HG02610 (cell line): ENCODE measurements at regions not wholly inside any gene's neighbourhood (a gene's known extent, or its start where the extent isn't known, plus 50 kb on each side); places are given as distances from the start of the nearest gene placed in this dataset.
"Not testable (repeated sequence)": the region's sequence is repeated elsewhere in the genome, so short reads cannot be mapped to it uniquely, and the experiment has no call there.

Experiments used
- ATAC-seq: cut with Tn5 transposase; IDR thresholded peaks from one replicate; pipeline ENCODE4 v1.9.1; 2021; ENCODE audit warnings: mild to moderate bottlenecking, moderate library complexity; ENCODE audit not compliant: unreplicated experiment

DNA sequence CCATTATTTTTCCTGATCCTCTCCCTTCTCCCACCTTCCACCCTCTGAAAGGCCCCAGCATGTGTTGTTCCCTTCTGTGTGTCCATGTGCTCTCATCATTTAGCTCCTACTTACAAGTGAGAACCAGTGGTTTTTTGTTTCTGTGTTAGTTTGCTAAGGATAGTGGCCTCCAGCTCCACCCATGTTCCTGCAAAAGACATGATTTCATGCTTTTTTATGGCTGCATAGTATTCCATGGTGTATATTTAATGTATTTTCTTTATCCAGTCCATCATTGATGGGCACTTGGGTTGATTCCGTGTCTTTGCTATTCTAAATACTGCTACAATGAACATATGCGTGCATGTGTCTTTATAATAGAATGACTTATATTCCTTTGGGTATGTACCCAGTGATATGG is 89.4 kb upstream of the C1orf174 start:
- ATAC-seq, result no peak

DNA sequence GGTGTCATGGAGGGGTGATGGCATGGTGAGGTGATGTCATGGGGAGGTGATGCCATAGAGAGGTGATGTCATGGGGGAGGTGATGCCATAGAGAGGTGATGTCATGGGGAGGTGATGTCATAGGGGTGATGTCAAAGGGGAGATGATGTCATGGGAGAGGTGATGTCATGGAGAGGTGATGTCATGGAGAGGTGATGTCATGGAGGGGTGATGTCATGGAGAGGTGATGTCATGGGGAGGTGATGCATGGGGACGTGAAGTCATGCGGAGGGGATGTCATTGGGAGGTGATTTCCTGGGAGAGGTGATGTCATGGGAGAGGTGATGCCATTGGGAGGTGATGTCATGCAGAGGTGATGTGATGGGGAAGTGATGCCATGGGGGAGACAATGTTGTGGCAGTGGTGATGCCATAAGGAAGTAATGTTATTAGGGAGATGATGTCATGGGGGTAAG is 92.1 kb upstream of the C1orf174 start:
- no peak for ATAC-seq

DNA sequence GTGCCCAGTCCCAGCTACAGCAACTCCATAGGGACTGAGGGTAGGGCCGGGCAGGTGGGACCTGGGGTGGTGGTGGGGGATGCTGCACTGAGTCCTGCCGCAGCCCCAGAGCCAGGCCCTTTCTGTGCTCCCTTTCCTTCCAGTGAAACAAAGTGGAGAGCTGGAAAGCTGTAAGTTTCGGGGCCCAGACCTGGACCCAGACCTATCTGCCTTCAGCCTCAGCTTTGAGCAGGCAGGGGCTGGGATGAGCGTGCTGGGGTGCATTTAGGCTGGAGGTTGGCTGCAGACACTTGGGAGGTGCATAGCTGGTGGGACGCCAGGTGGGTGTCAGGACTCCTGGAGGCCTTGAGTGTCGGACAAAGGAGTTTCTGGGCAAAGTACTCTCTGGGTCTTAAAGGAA is 92.7 kb upstream of the C1orf174 start:
- no peak for ATAC-seq

DNA sequence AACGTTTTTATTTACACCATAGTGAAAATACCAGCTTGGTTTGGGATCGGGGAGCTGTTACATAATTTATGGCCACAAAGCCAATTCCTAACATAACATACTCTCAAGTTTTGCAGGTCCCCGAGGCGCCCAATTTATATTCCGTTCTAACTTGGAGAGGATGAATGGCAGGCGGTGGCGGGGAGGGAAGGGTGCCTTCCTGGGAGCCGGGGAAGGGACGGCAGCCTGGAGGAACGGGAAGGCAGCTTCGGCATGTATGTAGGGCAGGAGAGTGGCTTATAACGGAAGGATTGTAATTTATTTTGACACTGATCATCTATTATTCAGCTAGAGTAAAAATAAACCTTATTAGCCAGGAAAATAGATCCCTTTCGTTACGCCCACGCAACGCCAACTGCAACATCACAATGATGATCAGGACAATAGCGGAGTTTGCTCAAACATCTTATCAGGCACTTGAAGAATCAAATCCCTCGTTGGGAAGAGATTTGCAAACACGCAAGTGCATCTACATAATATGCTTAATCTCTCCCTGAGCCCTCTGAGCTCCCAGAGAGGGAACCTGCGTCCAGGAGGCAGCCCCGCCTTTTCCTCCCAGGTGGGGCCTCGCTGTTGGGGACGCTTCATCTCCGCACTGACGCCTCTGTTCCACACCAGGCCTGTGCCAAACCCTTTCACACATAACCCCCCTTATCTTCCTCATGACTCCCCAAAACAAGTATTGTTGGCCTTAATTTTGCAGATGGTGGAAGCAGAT is 93.7 kb upstream of the C1orf174 start:
- no peak for ATAC-seq

DNA sequence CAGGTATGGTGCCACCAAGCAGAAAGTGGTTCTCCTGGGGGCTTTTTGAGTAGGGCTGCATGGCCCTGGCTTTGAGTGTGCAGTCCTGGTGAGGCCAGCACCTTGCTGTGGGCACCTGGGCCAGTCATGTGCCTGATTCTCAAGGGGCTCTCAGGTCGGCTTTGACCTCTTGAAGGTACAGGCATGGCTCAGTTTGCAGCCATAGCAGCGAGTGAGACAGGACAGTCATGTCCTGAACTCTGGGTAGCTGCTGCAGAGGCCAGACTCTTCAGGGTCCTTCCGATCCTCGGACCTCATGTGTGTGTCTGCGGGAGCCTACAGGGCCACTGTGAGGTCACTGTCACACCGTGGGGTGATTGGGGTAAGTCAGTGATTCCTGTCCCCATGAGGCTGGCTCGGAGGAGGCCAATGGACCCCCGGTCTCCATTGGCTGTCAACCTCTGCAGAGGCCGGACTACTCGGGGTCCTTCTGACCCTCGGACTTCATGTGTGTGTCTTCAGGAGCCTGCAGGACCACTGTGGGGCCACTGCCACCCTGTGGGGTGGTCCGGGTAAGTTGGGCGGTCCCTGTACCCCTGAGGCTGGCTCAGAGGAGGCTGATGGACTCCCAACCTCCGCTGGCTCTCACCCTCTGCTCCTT is 95.2 kb upstream of the C1orf174 start:
- no peak for ATAC-seq

DNA sequence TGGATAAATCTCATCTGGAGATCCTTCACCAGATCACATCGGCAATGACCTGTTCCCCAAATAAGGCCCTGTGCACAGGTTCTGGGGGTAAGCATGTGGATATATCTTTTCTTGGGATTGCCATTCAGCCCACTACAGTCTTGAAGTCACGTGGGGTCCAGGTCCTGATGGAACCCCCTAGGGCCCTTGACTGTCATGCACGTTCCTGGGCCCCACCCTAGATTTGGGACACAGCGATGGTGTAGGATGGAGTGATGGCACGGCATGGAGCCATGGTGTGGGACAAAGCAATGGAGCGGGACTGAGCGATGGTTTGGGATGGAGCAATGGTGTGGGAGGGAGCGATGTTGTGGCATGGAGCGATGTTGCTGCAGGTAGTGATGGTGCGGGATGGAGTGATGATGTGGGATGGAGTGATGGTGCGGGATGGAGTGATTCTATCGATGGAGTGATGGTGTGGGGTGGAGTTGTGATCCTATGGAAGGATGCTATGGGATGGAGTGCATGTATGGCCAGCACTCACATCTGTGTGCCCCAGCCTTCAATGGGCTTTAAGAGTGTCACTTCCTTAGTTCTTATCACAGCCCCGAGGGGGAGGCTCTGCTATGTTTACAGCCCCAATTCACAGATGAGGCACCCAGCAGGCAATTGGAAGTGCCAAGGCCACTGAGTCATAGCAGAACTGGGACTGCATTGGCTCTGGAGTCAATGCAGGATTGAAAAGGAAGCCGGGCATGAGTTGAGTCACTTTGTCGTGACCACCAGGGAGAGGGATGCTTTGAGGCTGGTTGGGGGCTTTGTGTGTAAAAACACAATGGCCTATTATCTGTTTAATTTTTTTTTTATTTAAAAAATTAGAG is 97.0 kb upstream of the C1orf174 start:
- no peak for ATAC-seq

DNA sequence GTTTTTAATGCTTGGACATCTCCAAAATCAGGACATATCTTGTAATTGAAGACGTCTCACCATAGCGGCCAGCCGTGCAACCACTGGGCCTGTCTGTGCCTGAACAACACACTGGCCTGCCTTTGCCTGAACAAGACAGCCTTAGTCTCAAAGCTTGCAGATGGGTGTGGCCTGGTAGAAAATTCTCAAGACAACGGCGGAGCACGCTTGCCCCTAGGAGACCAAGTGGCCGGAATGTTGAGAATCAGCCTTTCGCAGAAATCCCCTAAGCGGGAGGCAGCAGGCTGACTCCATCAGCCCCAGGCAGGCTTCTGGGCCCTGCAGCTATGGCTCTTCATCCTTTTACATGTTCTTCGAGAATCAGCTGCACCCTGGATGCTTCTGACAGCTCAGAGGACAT is 98.0 kb upstream of the C1orf174 start:
- ATAC-seq, result no peak

DNA sequence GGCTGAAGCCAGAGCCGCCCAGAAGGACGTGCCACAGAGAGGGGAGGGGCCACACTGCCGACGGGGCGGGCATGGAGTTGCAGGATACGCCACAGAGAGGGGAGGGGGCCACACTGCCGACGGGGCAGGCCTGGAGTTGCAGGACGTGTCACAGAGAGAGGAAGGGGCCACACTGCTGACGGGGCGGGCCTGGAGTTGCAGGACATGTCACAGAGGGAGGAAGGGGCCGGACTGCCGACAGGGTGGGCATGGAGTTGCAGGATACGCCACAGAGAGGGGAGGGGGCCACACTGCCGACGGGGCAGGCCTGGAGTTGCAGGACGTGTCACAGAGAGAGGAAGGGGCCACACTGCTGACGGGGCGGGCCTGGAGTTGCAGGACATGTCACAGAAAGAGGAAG is 99.4 kb upstream of the C1orf174 start:
- not testable (repeated sequence) for ATAC-seq

DNA sequence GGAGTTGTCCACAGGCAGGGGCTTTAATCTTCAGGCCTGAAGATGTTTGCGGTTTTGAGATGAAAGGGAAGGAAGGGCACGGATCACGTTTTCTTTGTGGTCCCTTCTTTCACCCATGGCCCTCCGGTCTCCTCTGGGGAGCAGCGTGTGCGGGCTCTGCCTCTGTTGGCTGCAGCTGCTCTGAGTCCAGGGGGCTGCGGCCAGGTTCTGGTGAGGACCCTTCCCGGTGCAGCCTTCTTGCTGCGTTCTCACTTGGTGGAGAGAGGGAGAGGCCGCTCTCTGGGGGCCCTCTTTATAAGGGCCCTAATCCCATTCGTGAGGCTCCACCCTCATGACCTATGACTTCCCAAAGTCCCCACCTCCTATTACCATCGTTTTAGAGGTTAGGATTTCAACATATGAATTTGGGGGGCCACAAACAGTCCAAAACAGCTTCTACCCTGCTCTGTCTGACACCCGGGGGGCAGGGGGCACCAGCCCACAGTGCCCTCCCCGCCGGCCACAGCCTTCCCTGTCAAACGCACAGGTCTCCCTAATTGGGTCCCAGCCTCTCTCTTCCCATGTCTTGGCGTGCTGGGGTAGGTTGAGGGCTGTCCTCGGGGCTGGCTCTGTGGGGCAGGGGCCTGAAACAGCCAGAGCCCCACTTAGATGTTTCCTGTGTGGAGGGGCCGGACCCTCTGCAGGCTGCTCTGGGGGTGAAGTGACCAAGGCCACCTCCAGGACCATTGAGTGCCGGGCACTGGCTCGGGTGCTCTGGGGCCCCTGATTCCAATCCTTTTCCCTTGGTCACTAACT is 100.1 kb upstream of the C1orf174 start:
- no peak for ATAC-seq

DNA sequence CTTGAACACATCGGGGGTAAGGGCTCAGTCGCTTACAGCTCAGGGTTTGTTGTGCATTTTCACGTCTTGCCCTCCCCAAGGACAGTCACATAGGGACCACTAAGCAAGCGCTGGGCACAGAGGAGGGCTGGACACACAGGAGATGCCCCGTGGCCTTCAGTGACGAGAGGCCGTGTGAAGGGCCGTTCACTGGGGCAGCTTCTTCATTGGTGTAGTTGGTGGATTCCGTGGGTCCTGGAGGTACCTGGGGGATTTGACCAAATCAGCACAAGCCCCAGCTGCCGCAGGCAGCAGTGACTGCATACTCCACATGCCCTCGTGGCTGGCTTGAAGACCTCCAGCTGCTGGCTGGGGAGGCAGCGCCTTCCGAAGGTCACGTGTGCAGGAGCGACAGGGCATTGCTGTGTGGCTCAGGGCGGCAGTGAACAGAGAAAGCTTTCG is 100.8 kb upstream of the C1orf174 start:
- ATAC-seq, result no peak

DNA sequence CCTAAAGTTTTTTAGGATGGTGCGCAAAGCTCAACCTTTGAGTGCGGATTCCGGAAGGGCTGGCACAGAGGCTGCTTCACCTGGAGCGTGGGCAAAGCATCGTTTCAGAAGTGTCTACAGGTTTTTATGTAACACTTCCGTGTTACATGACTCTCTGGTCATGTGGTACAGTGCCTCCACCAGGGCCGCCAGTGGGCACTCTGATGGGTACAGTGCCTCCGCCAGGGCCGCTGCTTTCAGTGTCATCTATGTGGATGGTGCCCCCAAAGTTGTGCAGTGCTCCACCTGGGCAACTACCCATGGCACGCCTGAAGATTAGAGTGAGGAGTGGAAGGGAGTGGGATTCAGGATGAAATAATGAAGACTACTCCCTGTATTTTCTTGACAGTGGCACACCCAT is 101.4 kb upstream of the C1orf174 start:
- ATAC-seq, result no peak

DNA sequence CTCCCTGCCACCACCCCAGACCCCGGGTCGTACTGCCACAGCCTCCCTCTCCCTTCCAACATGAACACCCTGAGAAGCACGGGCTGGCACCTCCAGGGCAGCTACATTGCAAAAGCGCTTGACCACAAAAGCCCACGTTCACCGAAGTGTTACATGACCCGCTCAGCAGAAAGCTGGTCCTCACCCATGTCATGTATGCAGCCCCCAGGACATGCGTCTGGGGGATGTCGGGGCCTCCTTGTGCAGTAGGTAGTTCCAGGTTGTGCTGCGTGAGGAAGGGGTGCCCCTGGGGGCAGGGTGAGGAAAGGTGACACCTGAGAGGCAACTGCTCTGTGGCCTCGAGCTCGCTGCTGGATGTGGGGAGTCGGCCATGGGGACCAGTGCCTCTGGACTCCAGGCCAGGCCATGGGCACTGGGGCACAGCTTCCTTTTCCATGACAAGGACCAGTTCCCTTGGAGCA is 102.0 kb upstream of the C1orf174 start:
- ATAC-seq, result no peak

DNA sequence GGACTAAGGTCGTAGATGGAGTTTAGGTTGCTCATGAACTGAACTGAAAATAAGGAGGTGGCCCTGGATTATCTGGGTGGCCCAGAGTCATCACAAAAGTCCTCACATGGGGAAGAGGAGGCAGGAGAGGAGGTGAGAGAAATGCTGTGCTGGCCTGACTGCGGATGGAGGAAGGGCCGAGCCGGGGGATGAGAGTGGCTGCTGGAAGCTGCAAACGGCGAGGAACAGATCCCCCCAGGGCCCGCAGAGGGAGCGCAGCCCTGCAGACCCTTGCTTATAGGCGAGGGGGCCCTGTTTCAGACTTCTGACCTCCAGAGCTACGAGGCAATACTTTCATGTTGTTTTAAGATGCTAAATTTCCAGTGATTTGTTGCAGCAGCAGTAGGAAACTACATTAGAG is 102.7 kb upstream of the C1orf174 start:
- no peak for ATAC-seq

DNA sequence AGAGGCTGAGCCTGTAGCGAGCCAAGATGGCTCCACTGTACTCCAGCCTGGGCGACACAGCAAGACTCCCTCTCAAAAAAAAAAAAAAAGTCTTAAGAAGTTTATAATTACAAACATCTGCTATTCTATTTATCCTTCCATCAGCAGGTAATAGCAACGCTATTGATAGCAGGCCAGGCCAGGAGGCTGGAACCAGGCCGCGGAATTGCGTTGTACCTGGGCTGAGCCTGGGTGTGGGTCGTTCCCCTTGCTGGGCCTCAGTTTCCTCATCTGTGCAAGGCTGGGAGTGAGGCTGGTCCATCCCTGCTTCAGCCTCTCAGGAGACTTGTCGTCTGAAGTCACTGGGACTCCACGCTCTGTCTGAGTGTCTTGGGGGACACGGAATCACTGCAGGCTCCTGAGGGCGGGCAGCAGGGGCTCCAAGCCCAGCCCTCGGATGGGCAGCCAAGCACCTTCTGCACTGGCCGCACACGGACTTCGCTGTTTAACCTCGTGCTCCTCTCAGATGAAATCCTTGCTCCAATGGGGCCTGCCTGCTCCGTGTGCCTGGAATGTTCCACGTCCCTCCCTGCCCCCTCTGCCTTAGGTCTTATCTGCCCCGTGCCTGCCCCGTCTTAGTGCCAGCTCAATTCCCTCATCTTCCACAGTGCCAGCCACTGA is 103.9 kb upstream of the C1orf174 start:
- no peak for ATAC-seq

DNA sequence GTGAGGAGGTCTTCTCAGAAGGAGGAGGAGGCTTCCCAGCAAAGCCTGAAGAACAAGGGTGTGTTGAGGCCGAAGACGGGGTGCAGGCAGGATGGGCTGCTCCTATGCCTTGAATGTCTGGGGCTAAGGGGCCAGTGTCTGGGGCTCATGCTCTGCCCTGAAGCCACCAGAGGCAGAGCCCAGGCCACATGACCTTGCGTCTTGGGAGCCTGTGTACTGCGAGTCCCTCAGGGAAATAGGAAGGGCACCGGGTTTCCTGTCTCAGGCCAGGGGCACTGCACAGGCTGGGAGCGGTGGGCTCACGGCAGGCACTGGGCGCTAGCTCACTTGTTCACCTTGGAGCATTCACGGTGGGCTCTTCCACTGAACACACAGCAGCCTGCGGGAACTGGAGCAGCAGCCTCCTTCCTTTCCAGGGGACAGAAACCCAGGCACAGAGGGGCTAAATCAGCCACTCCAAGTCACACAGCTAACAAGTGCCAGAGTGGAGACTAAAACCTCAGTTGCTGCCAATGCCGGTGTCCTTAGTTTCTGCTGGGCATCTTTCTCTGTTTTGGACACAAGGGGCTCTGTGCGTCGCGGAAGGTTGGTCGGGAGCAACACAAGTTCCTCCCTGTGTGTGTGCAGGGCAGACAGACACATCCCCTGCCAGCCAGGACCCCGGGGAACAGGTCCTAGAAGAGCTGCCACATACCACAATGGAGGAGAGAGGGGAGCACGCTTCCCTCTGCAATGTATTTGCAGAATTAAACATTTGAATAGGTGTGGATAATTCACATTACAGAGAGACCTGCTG is 104.8 kb upstream of the C1orf174 start:
- ATAC-seq, result no peak

DNA sequence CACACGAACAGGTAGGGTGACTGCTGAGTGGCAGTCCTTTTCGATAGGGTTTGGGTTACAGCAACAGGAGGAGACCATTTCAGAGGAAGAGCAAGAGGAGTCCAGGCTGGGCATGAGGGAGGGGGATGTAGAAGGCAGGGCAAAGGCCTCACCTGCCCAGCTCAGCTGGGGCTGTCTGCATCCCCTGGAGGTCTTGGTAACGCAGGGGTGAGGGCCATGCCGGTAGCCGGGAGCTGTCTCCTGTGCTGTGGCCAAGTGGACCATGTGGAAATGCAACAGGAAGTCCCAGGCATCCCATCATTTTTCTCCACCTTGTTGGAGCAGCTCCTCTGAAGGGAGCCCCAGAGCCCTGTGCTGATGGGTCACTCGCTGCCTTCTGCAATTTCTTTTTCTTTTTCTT is 105.4 kb upstream of the C1orf174 start:
- ATAC-seq, result no peak

DNA sequence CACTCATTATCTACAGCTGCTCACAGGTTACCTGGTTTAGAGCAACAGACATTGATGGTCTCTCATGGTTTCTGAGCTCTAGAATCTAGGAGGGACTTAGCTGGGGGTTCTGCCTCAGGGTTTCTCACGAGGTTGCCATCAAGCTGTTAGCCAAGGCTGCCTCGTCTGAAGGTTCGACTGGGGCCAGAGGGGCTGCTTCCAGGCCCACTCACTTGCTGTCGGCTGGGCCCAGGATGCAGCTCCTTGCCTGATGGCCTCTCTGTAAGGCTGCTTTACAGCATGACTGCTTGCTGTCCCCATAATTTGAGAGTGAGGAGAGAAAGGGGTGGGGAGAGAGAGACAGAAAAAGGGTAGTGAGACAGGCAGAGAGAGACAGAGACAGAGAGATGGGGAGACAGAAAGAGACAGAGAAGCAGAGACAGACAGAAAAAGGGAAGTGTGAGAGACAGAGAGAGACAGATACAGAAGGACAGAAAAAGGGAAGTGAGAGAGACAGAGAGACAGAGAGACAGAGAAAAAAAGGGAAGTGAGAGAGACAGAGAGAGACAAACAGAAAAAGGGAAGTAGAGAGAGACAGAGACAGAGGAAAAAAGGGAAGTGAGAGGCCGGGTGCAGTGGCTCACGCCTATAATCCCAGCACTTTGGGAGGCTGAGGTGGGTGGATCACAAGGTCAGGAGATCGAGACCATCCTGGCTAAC is 106.8 kb upstream of the C1orf174 start:
- no peak for ATAC-seq

DNA sequence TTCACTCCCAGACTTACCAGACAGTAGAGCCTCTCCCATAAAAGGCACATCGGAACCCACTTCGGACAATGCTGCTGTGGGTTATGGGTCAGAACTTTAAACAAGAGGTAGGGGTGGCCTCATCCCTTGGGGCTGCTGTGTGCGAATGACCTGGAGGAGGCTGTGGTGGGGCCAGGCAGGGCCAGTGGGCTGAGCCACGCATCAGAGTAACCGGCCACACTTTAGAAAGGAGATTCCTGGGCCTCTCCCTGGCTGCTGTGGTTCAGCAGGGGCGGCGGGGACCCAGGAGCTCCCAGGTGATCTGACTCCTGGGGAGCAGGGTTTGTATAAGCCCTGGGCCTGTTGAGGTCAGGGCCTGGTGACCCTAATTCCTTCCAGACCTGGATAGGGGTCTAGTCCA is 110.2 kb upstream of the C1orf174 start:
- ATAC-seq, result no peak
